ENCODE measurements at regions not wholly inside any gene's neighbourhood (a gene's known extent, or its start where the extent isn't known, plus 50 kb on each side); places are given as distances from the start of the nearest gene placed in this dataset.

DNA sequence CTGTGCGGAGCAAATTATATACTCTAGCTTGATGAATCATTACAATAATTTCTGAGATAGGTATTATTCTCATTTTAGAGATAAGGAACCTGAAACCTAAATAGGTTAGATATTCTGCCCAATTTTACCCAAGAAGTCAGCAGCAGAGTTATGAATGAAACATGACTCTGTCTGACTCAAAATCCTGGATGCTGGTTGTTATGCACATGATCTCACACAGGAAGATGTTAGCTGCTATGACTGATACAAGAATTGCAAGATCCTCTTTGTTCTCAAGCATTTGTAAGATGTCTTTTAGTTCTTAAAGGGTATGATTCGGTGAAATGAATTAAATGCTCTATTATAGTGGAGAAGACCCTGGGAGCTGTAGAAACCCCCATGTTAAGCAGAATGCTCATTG is 447.8 kb downstream of the KIF2B start:
- TF ChIP-seq, protein P1, sequence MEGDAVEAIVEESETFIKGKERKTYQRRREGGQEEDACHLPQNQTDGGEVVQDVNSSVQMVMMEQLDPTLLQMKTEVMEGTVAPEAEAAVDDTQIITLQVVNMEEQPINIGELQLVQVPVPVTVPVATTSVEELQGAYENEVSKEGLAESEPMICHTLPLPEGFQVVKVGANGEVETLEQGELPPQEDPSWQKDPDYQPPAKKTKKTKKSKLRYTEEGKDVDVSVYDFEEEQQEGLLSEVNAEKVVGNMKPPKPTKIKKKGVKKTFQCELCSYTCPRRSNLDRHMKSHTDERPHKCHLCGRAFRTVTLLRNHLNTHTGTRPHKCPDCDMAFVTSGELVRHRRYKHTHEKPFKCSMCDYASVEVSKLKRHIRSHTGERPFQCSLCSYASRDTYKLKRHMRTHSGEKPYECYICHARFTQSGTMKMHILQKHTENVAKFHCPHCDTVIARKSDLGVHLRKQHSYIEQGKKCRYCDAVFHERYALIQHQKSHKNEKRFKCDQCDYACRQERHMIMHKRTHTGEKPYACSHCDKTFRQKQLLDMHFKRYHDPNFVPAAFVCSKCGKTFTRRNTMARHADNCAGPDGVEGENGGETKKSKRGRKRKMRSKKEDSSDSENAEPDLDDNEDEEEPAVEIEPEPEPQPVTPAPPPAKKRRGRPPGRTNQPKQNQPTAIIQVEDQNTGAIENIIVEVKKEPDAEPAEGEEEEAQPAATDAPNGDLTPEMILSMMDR (conservative IDR thresholded peaks at IDR 0.05; ENCODE audit: low read length) = no peak
- TF ChIP-seq EZH2phosphoT487 (IDR thresholded peaks at IDR 0.05; ENCODE audit: borderline replicate concordance, low read depth, low read length) = no peak
